Activated CD8-positive, alpha-beta memory T cell treated with anti-CD3 and anti-CD28 coated beads, Interleukin-2, amount 50 U/mL, for 24 hours (primary cell): ENCODE measurements at regions not wholly inside any gene's neighbourhood (a gene's known extent, or its start where the extent isn't known, plus 50 kb on each side); places are given as distances from the start of the nearest gene placed in this dataset.
"Not testable (repeated sequence)": the region's sequence is repeated elsewhere in the genome, so short reads cannot be mapped to it uniquely, and the experiment has no call there.

ENCODE experiments used
- DNase-seq: peaks from one replicate; pipeline ENCODE4 v3.0.0-alpha.2; 2020; ENCODE audit errors: extremely low read depth

DNA sequence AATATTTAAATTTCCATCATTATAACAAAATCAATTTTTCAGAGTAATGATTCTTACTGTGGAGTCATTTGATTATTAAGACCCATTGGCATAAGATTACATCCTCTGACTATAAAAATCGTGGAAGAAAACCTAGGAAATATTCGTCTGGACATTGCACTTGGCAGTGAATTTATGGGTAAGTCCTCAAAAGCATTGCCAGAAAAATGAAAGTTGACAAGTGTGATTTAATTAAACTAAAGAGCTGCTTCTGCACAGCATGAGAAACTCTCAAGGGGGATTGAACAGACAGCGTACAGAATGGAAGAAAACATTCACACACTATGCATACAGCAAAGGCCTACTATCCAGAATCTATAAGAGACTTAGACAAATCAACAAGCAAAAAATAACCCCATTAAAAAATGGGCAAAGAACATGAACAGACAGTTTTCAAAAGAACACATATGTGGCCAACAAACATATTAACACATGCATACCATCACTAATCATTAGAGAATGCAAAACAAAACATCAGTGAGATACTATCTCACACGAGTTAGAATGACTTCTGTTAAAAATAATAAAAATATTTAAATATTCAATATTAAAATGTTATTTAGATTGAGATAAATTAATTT is 111.4 kb downstream of the CCDC74A start:
- not testable (repeated sequence) for DNase-seq

DNA sequence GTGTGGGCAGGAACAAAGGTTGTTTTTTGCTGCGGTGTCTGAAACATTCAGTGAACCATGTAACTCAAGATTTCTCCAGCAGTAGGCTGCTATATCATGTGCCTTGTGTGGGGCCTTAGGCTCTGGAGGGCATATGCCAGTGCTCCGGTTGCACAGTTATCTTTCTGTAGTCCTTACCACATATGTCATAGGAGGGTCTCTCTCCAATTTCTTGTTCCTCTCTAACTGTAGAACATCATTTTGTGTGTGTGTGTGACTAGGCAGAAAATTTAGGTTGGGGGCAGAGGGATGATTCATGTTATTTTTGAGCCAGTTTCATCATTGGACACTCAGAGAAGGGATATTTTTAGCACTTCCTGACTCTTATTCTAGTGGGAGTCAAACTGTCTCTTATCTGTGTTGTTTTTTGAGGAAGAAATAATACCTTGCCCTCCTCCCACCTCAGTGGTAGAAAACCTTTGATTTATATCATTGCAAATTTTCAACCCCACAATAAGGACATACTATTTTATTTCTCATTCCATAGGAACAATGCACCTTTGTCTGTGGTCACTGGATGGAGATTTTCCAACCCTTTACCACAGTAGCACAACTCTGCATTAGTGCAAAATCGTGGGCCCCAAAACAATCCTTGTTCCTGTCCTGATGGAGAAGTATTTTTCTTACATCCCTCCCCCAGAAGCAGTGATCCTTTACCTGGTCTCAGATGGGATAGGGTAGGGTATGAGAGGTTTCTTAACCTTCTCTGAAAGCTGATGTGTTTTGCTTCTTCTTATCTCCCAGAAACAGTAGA is 113.9 kb downstream of the CCDC74A start:
- no peak for DNase-seq

DNA sequence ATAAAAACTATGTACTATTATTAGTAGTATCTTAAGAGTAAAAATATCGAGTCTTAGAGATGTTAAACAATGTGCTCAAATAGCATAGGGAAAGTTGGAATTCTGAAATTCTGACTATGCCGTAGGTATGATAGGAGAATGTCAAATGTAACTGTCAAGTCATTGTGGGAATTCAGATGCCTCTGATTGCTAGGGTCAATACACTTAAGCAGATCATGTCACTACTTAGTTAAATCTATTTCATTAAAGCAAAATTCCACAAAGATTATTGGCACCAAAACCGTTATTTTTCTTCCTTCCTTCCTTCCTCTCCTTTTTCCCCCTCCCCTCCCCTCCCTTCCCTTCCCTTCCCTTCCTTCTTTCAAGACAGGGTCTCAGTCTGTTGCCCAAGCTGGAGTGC is 115.5 kb downstream of the CCDC74A start:
- not testable (repeated sequence) for DNase-seq

DNA sequence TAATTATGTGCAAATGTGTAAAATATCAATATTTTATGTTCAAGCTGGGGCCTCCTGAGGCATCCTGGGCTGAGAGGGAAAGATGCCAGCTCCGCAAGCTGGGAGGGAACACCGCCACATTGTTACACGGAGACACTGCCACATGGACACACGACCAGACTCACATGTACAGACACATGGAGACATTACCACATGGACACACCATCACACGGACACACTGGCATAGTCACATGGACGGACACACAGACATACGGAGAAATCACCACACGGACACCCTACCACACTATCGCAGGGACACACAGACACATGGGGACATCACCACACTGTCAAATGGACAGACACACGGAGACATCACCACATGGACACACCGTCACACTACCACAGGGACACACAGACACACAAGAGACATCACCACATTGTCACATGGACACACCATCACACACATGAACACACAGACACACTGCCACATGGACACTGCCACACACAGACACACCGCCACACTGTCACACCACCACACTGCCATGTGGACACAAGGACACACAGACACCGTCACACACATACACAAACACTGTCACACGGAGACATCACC is 117.6 kb downstream of the CCDC74A start:
- DNase-seq: no peak

DNA sequence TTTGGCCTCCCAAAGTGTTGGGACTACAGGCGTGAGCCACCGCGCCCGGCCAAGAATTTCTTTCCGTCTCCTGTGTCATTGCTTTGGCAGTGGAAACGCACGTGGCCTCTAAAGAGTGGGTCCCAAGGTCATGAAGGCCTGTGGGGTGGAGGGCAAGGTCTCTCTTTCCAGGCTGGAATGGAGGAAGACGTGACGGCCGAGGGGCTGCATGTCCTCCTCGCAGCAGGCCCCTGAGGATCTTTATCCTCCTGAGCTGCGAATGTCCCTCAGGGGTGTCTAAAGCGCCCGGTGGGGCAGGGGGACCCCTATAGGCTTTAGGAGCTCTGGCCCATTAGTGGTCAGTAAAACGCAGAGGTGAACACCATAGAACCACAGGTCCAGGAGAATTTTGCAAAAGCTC is 118.5 kb downstream of the CCDC74A start:
- DNase-seq: not testable (repeated sequence)

DNA sequence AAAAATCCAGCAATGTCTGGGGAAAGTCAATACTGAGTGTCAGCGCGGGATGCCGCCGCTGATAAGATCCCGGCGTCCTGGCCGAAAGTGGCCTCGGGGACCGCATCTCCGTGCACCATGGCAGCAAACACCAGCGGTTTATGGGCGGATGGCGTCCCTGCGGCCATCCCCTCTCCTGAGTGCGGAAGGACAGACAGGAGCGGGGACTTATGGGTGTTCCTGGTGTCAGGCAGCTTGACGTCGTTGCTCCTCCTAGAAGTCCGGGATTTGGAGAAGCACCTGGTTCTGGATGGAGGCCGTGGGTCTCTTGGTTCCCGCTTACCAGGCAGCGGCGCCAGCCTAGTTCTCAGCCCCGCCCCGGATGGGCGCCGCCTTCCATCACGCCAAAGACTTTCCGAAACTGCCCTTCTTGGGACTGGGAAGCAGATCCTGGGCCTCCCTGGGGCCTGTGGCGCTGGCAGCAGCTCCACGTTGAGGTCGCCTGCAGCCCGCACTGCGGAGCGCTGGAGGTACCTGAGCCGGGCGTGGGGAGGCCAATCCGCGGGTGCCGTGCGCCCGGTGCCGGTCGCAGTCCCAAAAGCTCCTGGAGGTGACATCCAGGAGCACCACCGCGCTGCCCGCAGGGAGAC is 119.1 kb downstream of the CCDC74A start:
- no peak for DNase-seq

DNA sequence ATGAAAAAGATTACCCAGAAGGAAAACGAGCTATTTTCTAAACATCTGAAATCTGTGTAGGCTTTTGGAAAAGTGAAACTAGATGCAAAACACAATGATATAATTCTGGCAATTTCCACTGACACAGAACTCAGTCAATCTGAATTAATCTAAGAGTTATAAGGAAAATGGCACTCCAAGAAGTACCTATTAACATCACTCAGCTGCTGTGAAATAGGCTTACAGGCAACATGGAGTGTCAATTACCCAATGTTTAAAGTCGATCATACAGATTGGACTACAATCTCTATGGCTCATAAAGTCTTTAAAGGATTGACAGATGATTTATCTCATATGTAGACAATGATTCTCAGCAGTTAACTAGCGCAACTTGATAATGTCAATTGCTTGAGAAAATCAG is 120.9 kb downstream of the CCDC74A start:
- DNase-seq: not testable (repeated sequence)

DNA sequence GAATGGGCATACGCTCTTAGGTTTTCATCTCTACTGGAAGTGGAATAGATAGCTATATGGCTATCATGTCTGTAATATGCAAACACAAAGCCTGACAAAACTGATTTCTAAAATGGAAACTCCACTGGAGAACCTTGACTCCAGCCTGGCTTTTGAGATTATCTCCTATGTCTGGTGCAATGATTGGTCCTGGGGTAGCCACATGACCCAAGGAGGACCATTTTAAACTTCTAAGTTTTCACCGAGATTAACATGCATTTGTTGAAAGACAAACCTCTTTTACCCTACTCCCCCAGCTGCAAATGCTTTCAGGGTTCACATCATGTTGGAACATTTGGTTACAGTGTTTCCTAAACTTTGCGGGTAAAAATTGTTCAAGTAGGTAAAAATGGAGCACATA is 124.6 kb downstream of the CCDC74A start:
- not testable (repeated sequence) for DNase-seq

DNA sequence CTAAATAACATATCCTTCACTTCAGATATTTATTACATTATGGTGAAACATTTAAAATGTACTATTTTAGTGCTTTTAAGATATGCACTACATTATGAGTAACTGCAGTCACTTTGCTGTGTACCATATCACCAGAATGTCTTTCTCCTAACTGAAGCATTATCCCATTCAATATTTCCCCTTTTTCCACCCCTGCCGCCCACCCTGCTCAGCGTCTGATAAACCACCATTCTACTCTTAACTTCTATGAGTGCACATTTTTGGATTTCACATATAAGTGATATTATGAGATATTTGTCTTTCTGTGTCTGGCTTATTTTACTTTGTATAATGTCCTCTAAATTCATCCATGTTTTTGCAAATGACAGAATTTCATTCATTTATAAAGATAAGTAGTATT is 126.4 kb downstream of the CCDC74A start:
- DNase-seq: not testable (repeated sequence)

DNA sequence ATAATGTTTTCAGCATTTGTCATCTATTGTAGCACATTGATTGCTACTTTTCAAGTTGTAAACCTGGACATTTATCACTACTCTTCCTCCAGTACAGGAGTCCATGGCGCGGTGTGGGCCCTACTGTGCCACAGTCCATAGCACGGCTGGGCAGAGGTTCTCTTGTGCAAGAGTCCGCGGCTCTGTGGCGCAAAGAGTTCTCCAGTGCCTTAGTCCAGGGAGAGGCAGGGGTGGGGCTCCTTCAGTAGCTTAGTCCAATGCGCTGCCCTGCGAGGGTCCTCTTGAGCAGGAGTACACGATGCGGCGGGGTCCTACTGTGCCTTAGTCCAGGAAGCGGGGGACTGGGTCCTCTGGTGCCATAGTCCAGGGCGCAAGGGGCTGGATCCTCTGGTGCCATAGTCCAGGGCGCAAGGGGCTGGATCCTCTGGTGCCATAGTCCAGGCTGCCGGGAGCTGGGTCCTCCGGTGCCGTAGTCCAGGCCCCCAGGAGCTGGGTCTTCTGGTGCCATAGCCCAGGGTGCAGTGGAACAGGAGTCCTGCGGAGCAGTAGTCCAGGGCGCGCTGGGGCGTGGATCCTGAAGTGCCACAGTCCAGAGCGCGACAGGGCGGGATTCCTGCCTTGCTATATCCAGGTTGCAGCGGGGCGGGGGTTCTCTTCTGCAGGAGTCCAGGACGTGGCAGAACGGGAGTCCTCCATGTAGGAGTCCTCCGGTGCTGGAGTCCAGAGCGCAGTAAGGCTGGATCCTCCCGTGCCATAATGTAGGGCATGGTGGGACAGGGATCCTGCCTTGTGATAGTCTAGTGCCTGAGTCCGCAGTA is 129.3 kb downstream of the CCDC74A start:
- no peak for DNase-seq

DNA sequence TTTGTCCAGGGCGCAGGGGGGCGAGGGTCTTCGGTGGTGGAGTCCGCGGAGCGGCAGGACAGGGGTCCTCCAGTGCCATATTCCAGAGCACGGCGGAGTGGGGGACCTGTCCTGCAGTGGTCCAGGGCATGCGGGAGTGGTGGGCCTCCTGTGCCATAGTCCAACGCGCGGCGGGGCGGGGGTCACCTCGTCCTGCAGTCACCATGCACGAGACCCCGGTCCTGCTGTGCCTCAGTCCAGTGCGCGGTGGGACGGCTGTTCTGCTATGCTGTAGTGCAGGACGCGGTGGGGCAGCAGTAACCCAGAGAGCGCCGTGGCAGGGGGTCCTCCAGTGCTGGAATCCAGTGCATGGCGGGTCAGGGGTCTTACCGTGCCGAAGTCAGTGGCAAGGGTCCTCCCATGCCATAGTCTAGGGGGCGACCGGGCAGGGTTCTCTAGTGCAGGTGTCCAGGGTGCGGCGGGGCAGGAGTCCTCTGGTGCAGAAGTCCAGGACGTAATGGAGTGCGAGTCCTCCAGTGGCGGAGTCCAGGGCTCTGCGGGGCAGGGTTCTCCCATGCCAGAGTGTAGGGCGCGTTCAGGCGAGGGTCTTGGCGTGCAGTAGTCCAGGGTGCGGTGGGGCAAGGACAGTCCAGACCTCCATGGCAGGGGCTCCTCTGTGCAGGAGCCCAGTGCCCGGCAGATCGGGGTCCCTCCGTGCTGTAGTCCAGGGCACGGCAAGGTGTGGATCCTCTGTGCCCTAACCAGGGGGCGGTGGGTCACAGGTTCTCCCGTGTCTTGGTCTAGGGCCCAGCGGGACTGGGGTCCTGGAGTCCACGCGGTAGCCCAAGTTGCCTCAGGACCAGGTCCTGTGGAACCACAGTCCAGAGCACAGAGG is 130.4 kb downstream of the CCDC74A start:
- no peak for DNase-seq

DNA sequence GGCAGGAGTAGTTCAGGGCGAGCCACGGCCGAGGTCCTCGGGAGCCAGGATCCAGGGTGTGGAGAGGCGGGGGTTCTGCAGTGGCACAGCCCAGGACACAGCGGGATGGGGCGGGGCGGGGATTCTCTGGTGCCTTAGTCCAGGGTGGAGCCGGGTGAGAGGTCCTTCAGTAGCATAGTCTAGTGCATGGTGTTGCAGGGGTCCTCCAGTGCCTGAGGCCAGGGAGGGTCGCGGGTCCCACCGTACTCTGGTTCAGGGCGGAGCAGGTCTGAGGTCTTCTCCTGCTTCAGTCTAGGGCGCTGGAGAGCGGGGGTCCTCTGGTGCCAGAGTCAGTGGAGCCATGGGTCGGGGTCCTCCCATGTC is 131.1 kb downstream of the CCDC74A start:
- no peak for DNase-seq

DNA sequence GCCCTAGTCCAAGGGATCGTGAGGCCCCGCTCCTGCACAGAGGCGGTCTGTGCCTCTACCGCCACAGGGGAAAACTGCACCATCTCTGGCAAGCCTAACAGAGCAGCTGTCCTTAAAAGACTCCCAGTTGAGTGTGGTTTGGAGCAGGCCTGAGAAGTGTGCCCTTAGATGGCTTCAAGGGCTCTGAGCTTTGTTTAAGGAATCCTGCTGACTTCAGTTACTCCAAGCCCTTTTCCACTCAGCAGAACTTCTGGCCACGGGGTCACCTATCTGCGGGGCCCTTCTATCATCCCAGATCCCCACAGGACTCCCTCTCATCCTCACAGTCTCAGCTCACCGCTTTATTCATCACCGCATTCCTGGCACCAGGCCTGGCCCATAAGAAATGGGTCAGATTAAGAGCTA is 131.5 kb downstream of the CCDC74A start:
- no peak for DNase-seq

DNA sequence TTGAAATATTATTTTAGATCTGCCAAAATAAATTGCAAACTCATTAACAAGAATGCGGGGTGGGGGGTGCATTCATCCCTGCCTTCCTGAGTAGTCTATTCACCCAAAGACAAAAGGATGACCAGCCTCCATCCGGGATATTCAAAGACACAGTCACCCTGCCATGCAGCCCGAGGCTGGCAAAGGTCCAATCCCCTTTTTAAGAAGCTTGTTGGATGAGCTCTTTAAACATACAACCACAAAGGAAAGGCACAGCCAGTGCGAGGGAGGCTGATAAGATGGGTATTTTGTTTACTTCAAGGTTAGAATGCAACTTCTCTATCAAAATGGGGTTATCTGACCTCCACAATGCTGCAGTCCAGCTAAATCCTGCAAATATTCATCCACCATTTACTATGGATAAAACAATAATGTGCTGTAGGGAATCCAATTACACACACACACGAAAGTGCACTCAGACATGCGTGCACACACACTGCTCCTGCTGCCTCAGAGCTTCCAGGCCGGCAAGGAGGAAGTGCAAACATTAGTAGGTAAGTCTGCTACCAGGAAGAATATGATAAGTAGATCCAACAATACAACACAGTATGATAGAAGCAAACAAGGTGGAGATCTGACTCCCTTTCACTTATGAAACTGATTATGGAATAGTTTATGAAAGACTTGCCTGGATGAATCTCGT is 133.6 kb downstream of the CCDC74A start:
- not testable (repeated sequence) for DNase-seq

DNA sequence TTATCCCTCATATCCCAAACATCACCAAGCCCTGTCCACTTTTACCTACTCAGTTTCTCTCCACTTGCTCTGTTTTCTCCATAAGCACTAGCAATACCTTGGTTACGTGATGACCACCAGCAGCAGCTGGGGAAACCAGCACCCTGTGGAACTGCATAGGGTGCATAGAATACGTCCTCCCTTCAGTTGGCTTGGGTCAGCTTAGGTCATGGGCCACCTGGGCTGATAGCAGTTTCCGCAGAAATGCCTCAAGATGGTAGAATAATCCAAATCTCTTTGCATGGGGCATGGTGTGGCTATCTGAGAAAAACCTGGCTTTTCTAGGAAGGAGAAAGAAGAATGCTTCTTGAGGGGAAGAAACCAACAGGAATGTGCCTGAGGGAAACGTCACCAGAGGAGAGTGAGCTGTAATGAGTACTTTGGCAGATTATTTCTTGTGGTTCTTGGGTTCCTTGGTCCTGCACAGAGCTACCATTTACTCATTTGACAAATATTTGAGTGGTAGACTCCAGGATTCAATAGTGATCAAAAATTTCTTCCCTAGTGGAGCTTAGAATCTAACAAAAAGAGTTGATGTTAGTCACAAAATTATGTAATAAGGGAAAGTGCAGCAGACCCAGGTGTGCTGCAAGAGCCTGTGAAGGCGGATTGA is 134.3 kb downstream of the CCDC74A start:
- not testable (repeated sequence) for DNase-seq

DNA sequence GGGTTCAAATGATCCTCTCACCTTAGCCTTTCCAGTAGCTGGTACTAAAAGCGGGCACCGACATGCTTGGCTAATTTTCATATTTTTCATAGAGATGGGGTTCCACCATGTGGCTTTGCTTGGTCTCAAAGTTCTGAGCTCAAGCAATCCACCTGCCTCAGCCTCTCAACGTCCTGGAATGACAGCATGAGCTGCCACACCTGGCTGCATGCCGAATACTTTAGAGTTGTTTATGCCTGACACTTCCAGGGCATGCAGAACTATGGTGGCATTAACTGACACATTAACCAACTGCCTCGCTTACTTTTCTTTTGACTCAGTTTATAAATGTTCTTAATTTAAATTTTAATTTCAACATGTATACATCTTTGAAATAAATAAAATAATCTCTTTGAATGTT is 135.8 kb downstream of the CCDC74A start:
- not testable (repeated sequence) for DNase-seq

DNA sequence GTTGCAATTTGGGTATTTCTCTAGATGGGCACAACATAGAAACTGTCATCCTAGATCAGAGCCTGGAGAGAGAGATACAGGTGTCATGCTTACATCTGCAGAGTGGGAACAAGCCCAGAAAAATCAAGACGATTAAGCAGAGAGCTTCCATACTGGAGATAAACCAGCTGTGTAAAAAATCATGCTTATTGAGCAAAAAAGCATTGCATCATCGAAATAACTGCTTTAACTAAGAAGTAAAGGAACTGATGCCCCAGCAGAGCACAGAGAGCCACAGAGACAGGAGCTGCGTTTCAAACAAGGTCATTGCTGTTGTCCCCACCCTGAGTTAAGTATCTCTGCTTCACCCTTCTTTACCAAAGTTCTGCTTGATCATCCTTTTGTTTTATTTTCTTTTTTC is 138.0 kb downstream of the CCDC74A start:
- not testable (repeated sequence) for DNase-seq

DNA sequence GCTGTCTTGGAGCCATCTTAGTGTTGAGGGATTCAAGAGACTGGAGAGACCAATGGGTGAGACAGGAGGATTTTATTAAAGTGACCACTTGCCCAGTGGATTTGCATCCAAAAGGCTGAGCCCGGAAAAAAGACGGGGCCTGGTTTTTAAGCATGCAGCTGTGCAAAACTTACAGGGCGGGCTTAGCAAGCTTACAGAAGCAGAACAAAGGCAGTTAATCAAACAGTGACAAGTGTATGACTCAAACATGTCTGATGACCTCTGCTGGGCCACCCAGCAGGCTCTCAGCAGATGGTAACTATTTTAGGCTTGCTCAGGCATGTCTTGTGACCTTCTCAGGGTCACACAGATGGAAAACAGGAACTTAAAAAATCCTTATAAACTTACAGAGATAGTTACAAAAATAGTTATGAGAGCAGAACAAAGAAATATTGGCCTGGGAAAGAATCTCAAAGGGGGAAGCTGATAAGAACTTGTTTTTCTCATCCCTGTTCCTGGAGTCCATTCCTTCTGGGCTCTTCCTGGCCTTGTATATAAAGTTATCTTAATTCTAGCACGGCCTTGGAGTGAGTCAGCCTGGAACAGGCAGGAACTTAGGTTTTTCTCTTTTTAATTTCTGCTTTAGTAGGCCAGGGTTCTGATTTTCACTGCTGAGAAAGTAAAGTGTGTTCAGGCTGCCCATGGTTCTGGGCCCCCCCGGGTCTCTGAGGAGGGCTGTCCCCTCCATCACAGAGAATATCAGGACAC is 141.3 kb downstream of the CCDC74A start:
- DNase-seq: not testable (repeated sequence)
